ENCODE measurements at regions not wholly inside any gene's neighbourhood (a gene's known extent, or its start where the extent isn't known, plus 50 kb on each side); places are given as distances from the start of the nearest gene placed in this dataset.

GRCh38 chr4:34893382-34893781 lies 1350.9 kb downstream of the ARAP2 start:
- no peak overlapping the region for H3K27ac ChIP-seq
- no peaks in the 10 kb centered on the region for H3K36me3 ChIP-seq
- DNase-seq (ENCODE audit: low read depth in 1 of 2, low spot score in 1 of 2) = no peak
- H3K27me3 ChIP-seq = no peaks in the 10 kb centered on the region
- H3K4me1 ChIP-seq (ENCODE audit: low read depth) = no peaks in the 10 kb centered on the region
- H3K9me3 ChIP-seq (ENCODE audit: low read depth) = no peaks in the 10 kb centered on the region
- no peak overlapping the region for H3K4me3 ChIP-seq
- no peak for TF ChIP-seq CTCF (IDR thresholded peaks at IDR 0.05; ENCODE audit: low read depth, low read length)

- Histone ChIP-seq H3K36me3 (no peaks in the 10 kb centered on the region), H3K27me3 (no peaks in the 10 kb centered on the region), H3K27ac (no peak overlapping the region), H3K4me3 (no peak overlapping the region), H3K9me3 (ENCODE audit: low read depth) (no peaks in the 10 kb centered on the region), H3K4me1 (ENCODE audit: low read depth) (no peaks in the 10 kb centered on the region)
- no peak for DNase-seq (ENCODE audit: low read depth in 1 of 2, low spot score in 1 of 2)
- TF ChIP-seq CTCF (IDR thresholded peaks at IDR 0.05; ENCODE audit: low read depth, low read length) = no peak
These were observed 1324.3 kb downstream of the ARAP2 start for GRCh38 chr4:34920032-34920431.

GRCh38 chr4:34921391-34921790 lies 1322.9 kb downstream of the ARAP2 start:
- Histone ChIP-seq H3K9me3 (ENCODE audit: low read depth) (no peaks in the 10 kb centered on the region), H3K4me1 (ENCODE audit: low read depth) (no peaks in the 10 kb centered on the region), H3K4me3 (no peak overlapping the region), H3K27me3 (no peaks in the 10 kb centered on the region), H3K36me3 (no peaks in the 10 kb centered on the region), H3K27ac (no peak overlapping the region)
- no peak for TF ChIP-seq CTCF (IDR thresholded peaks at IDR 0.05; ENCODE audit: low read depth, low read length)
- DNase-seq (ENCODE audit: low read depth in 1 of 2, low spot score in 1 of 2) = no peak

GRCh38 chr4:34922325-34922724 lies 1322.0 kb downstream of the ARAP2 start:
- no peak for DNase-seq (ENCODE audit: low read depth in 1 of 2, low spot score in 1 of 2)
- Histone ChIP-seq H3K36me3 (no peaks in the 10 kb centered on the region), H3K4me1 (ENCODE audit: low read depth) (no peaks in the 10 kb centered on the region), H3K4me3 (no peak overlapping the region), H3K9me3 (ENCODE audit: low read depth) (no peaks in the 10 kb centered on the region), H3K27me3 (no peaks in the 10 kb centered on the region), H3K27ac (no peak overlapping the region)
- TF ChIP-seq CTCF (IDR thresholded peaks at IDR 0.05; ENCODE audit: low read depth, low read length) = no peak

- no peaks in the 10 kb centered on the region for H3K27me3 ChIP-seq
- TF ChIP-seq CTCF (IDR thresholded peaks at IDR 0.05; ENCODE audit: low read depth, low read length) = no peak
These were observed 1311.7 kb downstream of the ARAP2 start for GRCh38 chr4:34932591-34932990.

GRCh38 chr4:34935739-34936138 lies 1308.6 kb downstream of the ARAP2 start:
- H3K27me3 ChIP-seq = no peaks in the 10 kb centered on the region
- peaks cover 6% of the 10 kb centered on the region for H3K4me1 ChIP-seq (ENCODE audit: low read depth)
- H3K27ac ChIP-seq = no peak overlapping the region
- H3K36me3 ChIP-seq = no peaks in the 10 kb centered on the region
- TF ChIP-seq CTCF (IDR thresholded peaks at IDR 0.05; ENCODE audit: low read depth, low read length) = no peak
- H3K9me3 ChIP-seq (ENCODE audit: low read depth) = no peaks in the 10 kb centered on the region
- no peak for DNase-seq (ENCODE audit: low read depth in 1 of 2, low spot score in 1 of 2)
- H3K4me3 ChIP-seq = no peak overlapping the region

More at GRCh38 chr4:34932591-34932990, 1311.7 kb downstream of the ARAP2 start:
- H3K9me3 ChIP-seq (ENCODE audit: low read depth) = no peaks in the 10 kb centered on the region
- no peak overlapping the region for H3K27ac ChIP-seq
- H3K4me1 ChIP-seq (ENCODE audit: low read depth) = no peaks in the 10 kb centered on the region
- DNase-seq (ENCODE audit: low read depth in 1 of 2, low spot score in 1 of 2) = no peak
- no peak overlapping the region for H3K4me3 ChIP-seq
- no peaks in the 10 kb centered on the region for H3K36me3 ChIP-seq
